ENCODE measurements at regions not wholly inside any gene's neighbourhood (a gene's known extent, or its start where the extent isn't known, plus 50 kb on each side); places are given as distances from the start of the nearest gene placed in this dataset.

DNA sequence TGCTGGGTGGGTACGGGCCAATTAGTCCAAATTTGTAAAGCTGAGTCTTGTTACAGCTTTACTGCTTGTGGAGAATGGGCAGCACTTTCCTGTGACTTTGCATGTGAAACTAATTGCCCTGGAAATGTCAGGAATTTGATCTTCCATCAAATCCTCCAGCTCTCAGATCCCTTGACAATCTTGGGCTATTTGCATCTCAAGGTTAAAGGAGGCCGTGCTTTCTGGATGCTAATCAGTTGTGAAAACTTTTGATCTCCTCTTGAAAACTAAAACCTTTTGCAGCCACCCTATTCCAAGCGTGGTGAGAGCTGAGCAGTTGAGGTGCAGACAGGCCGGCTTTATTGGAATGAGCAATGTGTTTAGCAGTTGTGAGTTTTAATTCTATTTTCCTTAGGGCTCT, 68.0 kb upstream of the CLINT1 start:
- H3K27me3 Mint-ChIP-seq, result no peaks in the 10 kb centered on the region
- no peak for DNase-seq
- H3K27ac Mint-ChIP-seq, result no peak overlapping the region
- Histone ChIP-seq H3K27ac (ENCODE audit: low read depth in 1 of 2, low read length in 2 of 2) (no peak overlapping the region), H3K36me3 (ENCODE audit: insufficient read depth, low read length) (no peaks in the 10 kb centered on the region), H3K27me3 (ENCODE audit: control insufficient read depth in 1 of 2, insufficient read depth in 2 of 2, low read length in 2 of 2) (no peaks in the 10 kb centered on the region), H3K4me3 (ENCODE audit: low read length) (no peak overlapping the region), H3K4me1 (ENCODE audit: insufficient read depth, low read length) (no peaks in the 10 kb centered on the region), H3K9me3 (ENCODE audit: control insufficient read depth in 1 of 2, insufficient read depth in 1 of 2, low read length in 2 of 2) (no peaks in the 10 kb centered on the region)
- intact Hi-C loops (cut with DNase I, micrococcal nuclease), result no loop called here
- no peaks in the 10 kb centered on the region for H3K36me3 Mint-ChIP-seq (ENCODE audit: low read depth)
- no peaks in the 10 kb centered on the region for H3K4me1 Mint-ChIP-seq (ENCODE audit: low read depth)
- ATAC-seq (ENCODE audit: poor library complexity), result no peak
- no peak for TF ChIP-seq CTCF (IDR thresholded peaks at IDR 0.05)
- ChIA-PET CTCF (no interaction called here), POLR2A (no interaction called here)
- H3K9me3 Mint-ChIP-seq, result no peaks in the 10 kb centered on the region
- no peak overlapping the region for H3K4me3 Mint-ChIP-seq

DNA sequence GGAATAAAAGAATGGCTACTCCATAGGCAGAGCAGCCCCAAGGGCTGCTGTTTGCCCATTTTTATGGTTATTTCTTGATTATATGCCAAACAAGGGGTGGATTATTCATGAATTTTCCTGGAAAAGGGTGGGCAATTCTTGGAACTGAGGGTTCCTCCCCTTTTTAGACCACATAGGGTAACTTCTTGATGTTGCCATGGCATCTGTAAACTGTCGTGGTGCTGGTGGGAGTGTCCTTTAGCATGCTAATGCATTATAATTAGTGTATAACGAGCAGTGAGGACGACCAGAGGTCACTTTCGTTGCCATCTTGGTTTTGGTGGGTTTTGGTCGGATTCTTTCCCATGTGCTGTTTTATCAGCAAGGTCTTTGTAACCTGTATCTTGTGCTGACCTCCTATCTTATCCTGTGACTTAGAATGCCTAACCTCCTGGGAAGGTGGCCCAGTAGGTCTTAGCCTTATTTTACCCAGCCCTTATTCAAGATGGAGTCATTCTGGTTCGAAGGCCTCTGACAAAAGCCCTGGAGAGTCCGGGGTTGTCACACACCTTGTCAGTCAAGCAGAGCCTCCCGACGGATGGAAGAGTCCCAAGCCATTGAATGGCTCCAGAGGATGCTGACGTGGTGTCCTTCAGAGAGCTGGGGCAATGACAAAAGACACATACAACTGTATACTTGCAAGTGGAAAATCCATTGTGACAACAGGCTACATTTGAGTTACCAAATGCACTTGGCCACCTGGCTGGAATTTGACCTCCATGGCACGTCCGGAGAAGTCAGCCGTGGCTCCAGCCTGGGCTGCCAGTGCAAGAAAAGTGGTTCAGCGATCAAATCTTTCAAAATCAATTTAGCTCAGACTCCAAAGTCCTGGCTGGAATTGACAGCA, 67.1 kb upstream of the CLINT1 start:
- ATAC-seq (ENCODE audit: poor library complexity), result no peak
- Histone ChIP-seq H3K4me1 (ENCODE audit: insufficient read depth, low read length) (no peaks in the 10 kb centered on the region), H3K27ac (ENCODE audit: low read depth in 1 of 2, low read length in 2 of 2) (no peak overlapping the region), H3K4me3 (ENCODE audit: low read length) (no peak overlapping the region), H3K9me3 (ENCODE audit: control insufficient read depth in 1 of 2, insufficient read depth in 1 of 2, low read length in 2 of 2) (no peaks in the 10 kb centered on the region), H3K27me3 (ENCODE audit: control insufficient read depth in 1 of 2, insufficient read depth in 2 of 2, low read length in 2 of 2) (no peaks in the 10 kb centered on the region), H3K36me3 (ENCODE audit: insufficient read depth, low read length) (no peaks in the 10 kb centered on the region)
- Mint-ChIP-seq H3K4me3 (no peak overlapping the region), H3K27ac (no peak overlapping the region), H3K36me3 (ENCODE audit: low read depth) (no peaks in the 10 kb centered on the region), H3K27me3 (no peaks in the 10 kb centered on the region), H3K4me1 (ENCODE audit: low read depth) (no peaks in the 10 kb centered on the region), H3K9me3 (no peaks in the 10 kb centered on the region)
- TF ChIP-seq CTCF (IDR thresholded peaks at IDR 0.05), result no peak
- intact Hi-C loops (cut with DNase I, micrococcal nuclease), result no loop called here
- ChIA-PET POLR2A (no interaction called here), CTCF (no interaction called here)
- no peak for DNase-seq

DNA sequence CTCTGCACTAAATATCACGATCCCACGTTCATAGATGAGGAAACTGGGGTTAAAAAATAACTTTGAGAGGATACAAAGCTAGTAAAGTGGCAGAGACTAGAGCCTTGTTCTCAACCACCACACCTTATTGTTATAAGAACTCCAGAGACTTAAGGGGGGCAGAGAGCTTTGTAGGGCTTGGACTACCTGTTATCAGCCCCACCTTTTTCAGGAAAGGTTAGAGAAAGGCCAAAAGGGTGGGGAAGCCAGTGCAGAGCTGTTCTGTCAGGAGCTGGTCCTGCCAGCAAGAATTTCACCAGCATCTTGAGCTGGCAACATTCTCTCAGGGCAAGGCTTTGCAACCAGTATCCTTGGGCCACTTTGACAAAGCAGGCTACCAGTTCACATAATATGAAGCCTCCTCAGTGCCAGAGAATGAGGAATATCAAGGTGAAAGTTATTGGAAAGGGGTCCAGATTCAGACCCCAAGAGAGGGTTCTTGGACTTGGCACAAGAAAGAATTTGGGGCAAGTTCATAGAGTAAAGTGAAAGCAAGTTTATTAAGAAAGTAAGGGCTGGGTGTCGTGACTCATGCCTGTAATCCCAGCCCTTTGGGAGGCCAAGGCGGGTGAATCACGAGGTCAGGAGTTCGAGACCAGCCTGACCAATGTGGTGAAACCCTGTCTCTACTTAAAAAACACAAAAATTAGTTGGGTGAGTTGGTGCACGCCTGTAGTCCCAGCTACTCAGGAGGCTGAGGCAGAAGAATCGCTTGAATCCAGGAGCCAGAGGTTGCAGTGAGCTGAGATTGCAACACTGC, 66.2 kb upstream of the CLINT1 start:
- Histone ChIP-seq H3K27ac (ENCODE audit: low read depth in 1 of 2, low read length in 2 of 2) (no peak overlapping the region), H3K27me3 (ENCODE audit: control insufficient read depth in 1 of 2, insufficient read depth in 2 of 2, low read length in 2 of 2) (no peaks in the 10 kb centered on the region), H3K4me1 (ENCODE audit: insufficient read depth, low read length) (peaks cover 2% of the 10 kb centered on the region), H3K9me3 (ENCODE audit: control insufficient read depth in 1 of 2, insufficient read depth in 1 of 2, low read length in 2 of 2) (no peaks in the 10 kb centered on the region), H3K4me3 (ENCODE audit: low read length) (no peak overlapping the region), H3K36me3 (ENCODE audit: insufficient read depth, low read length) (no peaks in the 10 kb centered on the region)
- H3K9me3 Mint-ChIP-seq, result no peaks in the 10 kb centered on the region
- ChIA-PET CTCF (no interaction called here), POLR2A (no interaction called here)
- ATAC-seq (ENCODE audit: poor library complexity) (no peak), DNase-seq (no peak)
- H3K36me3 Mint-ChIP-seq (ENCODE audit: low read depth), result no peaks in the 10 kb centered on the region
- intact Hi-C loops (cut with DNase I, micrococcal nuclease), result no loop called here
- H3K27ac Mint-ChIP-seq, result no peak overlapping the region
- H3K4me3 Mint-ChIP-seq, result no peak overlapping the region
- H3K4me1 Mint-ChIP-seq (ENCODE audit: low read depth), result peaks cover 2% of the 10 kb centered on the region
- TF ChIP-seq CTCF (IDR thresholded peaks at IDR 0.05), result no peak
- no peaks in the 10 kb centered on the region for H3K27me3 Mint-ChIP-seq

Data from CD4-positive, alpha-beta T cell (primary cell).